Small intestine (tissue), 7 donors: ENCODE measurements at regions not wholly inside any gene's neighbourhood (a gene's known extent, or its start where the extent isn't known, plus 50 kb on each side); places are given as distances from the start of the nearest gene placed in this dataset.
A peak's percentile ranks its signal among the peaks of the same experiment; 100 is the strongest.
"Not testable (repeated sequence)": the region's sequence is repeated elsewhere in the genome, so short reads cannot be mapped to it uniquely, and the experiment has no call there.

Experiments used
- DNase-seq, 2 donors: peaks; one replicate each; pipeline versions ENCODE4 v3.0.0 to v3.0.0-alpha.2; 2013
- FAIRE-seq: peaks from 2 replicates; lab custom pipeline; 2012; peaks lifted over from hg19 to GRCh38; lab: Jason Lieb, UNC
- H3K27ac ChIP-seq, 3 donors: one replicate each; pipeline ENCODE4 v1.5.1; 2013; ENCODE audit warnings: low read length in 2 of 3, mild to moderate bottlenecking in 2 of 3, control low read depth in 1 of 3, inconsistent platforms in 1 of 3, low read depth in 1 of 3, moderate library complexity in 1 of 3
- H3K27me3 ChIP-seq, 3 donors: one replicate each; pipeline ENCODE4 v1.6.1; 2013; ENCODE audit warnings: low read length in 3 of 3, inconsistent platforms in 1 of 3; ENCODE audit not compliant: control insufficient read depth in 3 of 3, insufficient read depth in 3 of 3
- H3K36me3 ChIP-seq, 3 donors: one replicate each; pipeline ENCODE4 v1.6.1; 2013; ENCODE audit warnings: low read length in 3 of 3, inconsistent platforms in 1 of 3, low read depth in 1 of 3, mild to moderate bottlenecking in 1 of 3, moderate library complexity in 1 of 3; ENCODE audit not compliant: control insufficient read depth in 3 of 3, insufficient read depth in 2 of 3
- H3K4me1 ChIP-seq, 3 donors: one replicate each; pipeline ENCODE4 v1.6.1; 2013; ENCODE audit warnings: low read length in 2 of 3, inconsistent platforms in 1 of 3, low read depth in 1 of 3, mild to moderate bottlenecking in 1 of 3, moderate library complexity in 1 of 3; ENCODE audit not compliant: control insufficient read depth in 3 of 3, insufficient read depth in 2 of 3
- H3K4me3 ChIP-seq, 3 donors: one replicate each; pipeline ENCODE4 v1.5.1; 2013; ENCODE audit warnings: low read length in 3 of 3, control low read depth in 1 of 3, inconsistent platforms in 1 of 3, low read depth in 1 of 3, mild to moderate bottlenecking in 1 of 3, moderate library complexity in 1 of 3
- H3K9me3 ChIP-seq, 2 donors: one replicate each; pipeline ENCODE4 v1.6.1; 2013; ENCODE audit warnings: low read depth in 1 of 2, low read length in 1 of 2; ENCODE audit not compliant: control insufficient read depth in 2 of 2, insufficient read depth in 1 of 2
- WGBS, 3 donors: extraction: QIAGEN DNeasy Blood & Tissue Kit; methylation state at CpG; one replicate each; pipeline ENCODE4 v1.1.7; 2013; 5-methylcytosine and 5-hydroxymethylcytosine counted together
- donor health status: healthy with polysubstance abuse.
- donor health status: control.
- donor health status: control.
- donor health status: Bipolar disorder and iron deficiency.
- donor health status: healthy.

GRCh38 chr1:102241431-102242338, 245.0 kb upstream of the OLFM3 start:
- DNase-seq, result no peak
- Histone ChIP-seq H3K27me3 (no peaks in the 10 kb centered on the region), H3K27ac (no peak overlapping the region), H3K4me3 (no peak overlapping the region), H3K4me1 (no peaks in the 10 kb centered on the region), H3K9me3 (no peaks in the 10 kb centered on the region), H3K36me3 (no peaks in the 10 kb centered on the region)
- WGBS, 3 donors, result 77 to 85% (median 77%) methylated on average over 4 of the region's 4 CpGs
- FAIRE-seq, result no peak

- Histone ChIP-seq H3K9me3 (no peaks in the 10 kb centered on the region), H3K36me3 (no peaks in the 10 kb centered on the region), H3K27ac (no peak overlapping the region), H3K4me1 (no peaks in the 10 kb centered on the region), H3K27me3 (no peaks in the 10 kb centered on the region), H3K4me3 (no peak overlapping the region)
- FAIRE-seq (no peak), DNase-seq (no peak)
- 71 to 79% (median 76%) methylated on average over 3 of the region's 3 CpGs for WGBS, 3 donors
Measured at GRCh38 chr1:102239247-102239646, 242.5 kb upstream of the OLFM3 start.

- WGBS, 3 donors, result 90 to 92% (median 92%) methylated on average over 27 to 31 of the region's 31 CpGs
- H3K27ac ChIP-seq, result no peak overlapping the region
- H3K4me3 ChIP-seq, result no peak overlapping the region
- FAIRE-seq (no peak), DNase-seq (no peak)
- H3K27me3 ChIP-seq, result no peaks in the 10 kb centered on the region
- H3K9me3 ChIP-seq, result no peaks in the 10 kb centered on the region
- no peaks in the 10 kb centered on the region for H3K4me1 ChIP-seq
- no peaks in the 10 kb centered on the region for H3K36me3 ChIP-seq
Measured at GRCh38 chr1:102234753-102235359, 238.1 kb upstream of the OLFM3 start.

- Histone ChIP-seq H3K4me1 (no peaks in the 10 kb centered on the region), H3K4me3 (no peak overlapping the region), H3K9me3 (no peaks in the 10 kb centered on the region), H3K36me3 (no peaks in the 10 kb centered on the region), H3K27ac (no peak overlapping the region), H3K27me3 (no peaks in the 10 kb centered on the region)
- no peak for DNase-seq
- FAIRE-seq, result no peak
- WGBS, 3 donors, result 55 to 66% (median 65%) methylated on average over 2 of the region's 2 CpGs
Measured at GRCh38 chr1:102219463-102219862, 222.7 kb upstream of the OLFM3 start.

- H3K9me3 ChIP-seq, H3K27me3 ChIP-seq, FAIRE-seq, H3K36me3 ChIP-seq, DNase-seq, H3K4me3 ChIP-seq, H3K27ac ChIP-seq, H3K4me1 ChIP-seq: not testable (repeated sequence)
- 67 to 69% (median 69%) methylated on average over 3 of the region's 3 CpGs for WGBS, 3 donors
Measured at GRCh38 chr1:102210891-102211290, 214.2 kb upstream of the OLFM3 start.

- no peaks in the 10 kb centered on the region for H3K36me3 ChIP-seq
- no peaks in the 10 kb centered on the region for H3K27me3 ChIP-seq
- FAIRE-seq (no peak), DNase-seq (peak; percentile 74 to 76)
- H3K4me1 ChIP-seq, result no peaks in the 10 kb centered on the region
- no peak overlapping the region for H3K4me3 ChIP-seq
- H3K27ac ChIP-seq, result no peak overlapping the region
- 8 to 34% (median 14%) methylated on average over 2 of the region's 2 CpGs for WGBS, 3 donors
- H3K9me3 ChIP-seq, result no peaks in the 10 kb centered on the region
Measured at GRCh38 chr1:102191723-102192122, 195.0 kb upstream of the OLFM3 start.

GRCh38 chr1:102190429-102190828, 193.7 kb upstream of the OLFM3 start:
- Histone ChIP-seq H3K4me3 (no peak overlapping the region), H3K27me3 (no peaks in the 10 kb centered on the region), H3K4me1 (no peaks in the 10 kb centered on the region), H3K27ac (no peak overlapping the region), H3K36me3 (no peaks in the 10 kb centered on the region), H3K9me3 (no peaks in the 10 kb centered on the region)
- WGBS, 3 donors, result 0 to 22% (median 9%) methylated on average over 1 of the region's 1 CpG
- no peak for DNase-seq
- FAIRE-seq, result no peak

GRCh38 chr1:102186536-102186935, 189.8 kb upstream of the OLFM3 start:
- no peaks in the 10 kb centered on the region for H3K36me3 ChIP-seq
- no peak for FAIRE-seq
- no peaks in the 10 kb centered on the region for H3K4me1 ChIP-seq
- 59 to 78% (median 61%) methylated on average over 2 of the region's 2 CpGs for WGBS, 3 donors
- H3K27ac ChIP-seq, result no peak overlapping the region
- H3K27me3 ChIP-seq, result no peaks in the 10 kb centered on the region
- H3K9me3 ChIP-seq, result no peaks in the 10 kb centered on the region
- H3K4me3 ChIP-seq, result no peak overlapping the region
- no peak for DNase-seq
